B cell (primary cell): ENCODE measurements at regions not wholly inside any gene's neighbourhood (a gene's known extent, or its start where the extent isn't known, plus 50 kb on each side); places are given as distances from the start of the nearest gene placed in this dataset.

ENCODE experiments used
- ATAC-seq: fragments of 200-7000 bp; cut with Tn5 transposase; one replicate; pipeline ENCODE4 v1.10.0; 2021; ENCODE audit warnings: low read depth, mild to moderate bottlenecking, moderate number of reproducible peaks, moderate library complexity
- CTCF ChIA-PET: fragments of 350-600 bp; sonication (Branson Sonifier 250); formaldehyde crosslinking; loops from one replicate; lab custom pipeline; 2021; ENCODE audit warnings: antibody characterized with exemption, inconsistent platforms; lab: Charles Lee
- POLR2A ChIA-PET: fragments of 350-600 bp; sonication (Branson Sonifier 250); formaldehyde crosslinking; loops from one replicate; lab custom pipeline; 2021; ENCODE audit warnings: antibody characterized with exemption; lab: Charles Lee
- DNase-seq: peaks from one replicate; pipeline ENCODE4 v3.0.0; 2013
- H2AFZ ChIP-seq: 2 replicates; pipeline ENCODE4 v1.6.1; 2012; ENCODE audit warnings: mild to moderate bottlenecking, low read depth, low read length; ENCODE audit not compliant: insufficient read depth, poor library complexity, severe bottlenecking
- H3K27ac ChIP-seq, 2 donors: 1 replicate in 1 of 2; 2 replicates in 1 of 2; pipeline ENCODE4 v1.5.1; 2012 to 2013; ENCODE audit warnings: low read length in 2 of 2, mild to moderate bottlenecking in 2 of 2, moderate library complexity in 1 of 2
- H3K27me3 ChIP-seq, 4 experiments: fragments of 200-600 bp in 1 of 4; sonication (generic) in 1 of 4; replicated peaks in 1 of 4; 1 replicate in 2 of 4; 2 replicates in 2 of 4; pipeline versions ENCODE4 v1.6.1 to v1.7.0; 2013 to 2016; ENCODE audit warnings: low read length in 3 of 4, mild to moderate bottlenecking in 2 of 4, mixed read lengths in 1 of 4, moderate library complexity in 1 of 4; ENCODE audit not compliant: insufficient read depth in 4 of 4, control insufficient read depth in 3 of 4; ENCODE audit errors: control extremely low read depth in 1 of 4
- H3K36me3 ChIP-seq, 2 experiments: replicated peaks in 1 of 2; 1 replicate in 1 of 2; 2 replicates in 1 of 2; pipeline versions ENCODE4 v1.6.1 to v1.7.1; 2013; ENCODE audit warnings: low read length in 1 of 2; ENCODE audit not compliant: insufficient read depth in 2 of 2, control insufficient read depth in 1 of 2; ENCODE audit errors: control extremely low read depth in 1 of 2, extremely low read depth in 1 of 2
- H3K4me1 ChIP-seq, 2 donors: fragments of 200-600 bp in 1 of 2; sonication (generic) in 1 of 2; 1 replicate in 1 of 2; 2 replicates in 1 of 2; pipeline versions ENCODE4 v1.5.1 to v1.6.1; 2013 to 2017; ENCODE audit warnings: low read length in 2 of 2; ENCODE audit not compliant: control insufficient read depth in 2 of 2, insufficient read depth in 2 of 2
- H3K4me2 ChIP-seq: replicated peaks from 2 replicates; pipeline ENCODE3; 2012; ENCODE audit warnings: mild to moderate bottlenecking, low read depth, low read length; ENCODE audit not compliant: poor library complexity, severe bottlenecking
- H3K4me3 ChIP-seq, 5 experiments: fragments of 200-600 bp in 1 of 5; sonication (generic) in 1 of 5; 1 replicate in 3 of 5; 2 replicates in 2 of 5; pipeline versions ENCODE4 v1.5.1 to v1.7.0; 2011 to 2016; ENCODE audit warnings: low read length in 4 of 5, mild to moderate bottlenecking in 4 of 5, low read depth in 2 of 5, control low read depth in 1 of 5, moderate library complexity in 1 of 5; ENCODE audit not compliant: insufficient read depth in 1 of 5; ENCODE audit errors: control extremely low read depth in 1 of 5, extremely low read depth in 1 of 5
- H3K79me2 ChIP-seq: fragments of 200-600 bp; sonication (generic); one replicate; pipeline ENCODE4 v1.6.0; 2016; ENCODE audit warnings: low read length; ENCODE audit not compliant: control insufficient read depth, insufficient read depth
- H3K9ac ChIP-seq: fragments of 200-600 bp; sonication (generic); 2 replicates; pipeline ENCODE4 v1.6.1; 2017; ENCODE audit warnings: mild to moderate bottlenecking, low read length, moderate library complexity
- H3K9me3 ChIP-seq, 3 donors: one replicate each; pipeline versions ENCODE4 v1.6.1 to v1.7.1; 2013; ENCODE audit warnings: low read length in 2 of 3; ENCODE audit not compliant: control insufficient read depth in 2 of 3, insufficient read depth in 1 of 3; ENCODE audit errors: control extremely low read depth in 1 of 3
- H4K20me1 ChIP-seq: 2 replicates; pipeline ENCODE4 v1.6.0; 2012; ENCODE audit warnings: mild to moderate bottlenecking, low read length; ENCODE audit not compliant: insufficient read depth, control insufficient read depth, poor library complexity, severe bottlenecking
- H3K27ac Mint-ChIP-seq: one replicate; pipeline ENCODE4 v1.8.0; 2021; ENCODE audit warnings: mixed read lengths
- H3K27me3 Mint-ChIP-seq: one replicate; pipeline ENCODE4 v1.8.0; 2021; ENCODE audit warnings: mixed read lengths
- H3K4me1 Mint-ChIP-seq: one replicate; pipeline ENCODE4 v1.8.0; 2021; ENCODE audit warnings: mixed read lengths
- H3K4me3 Mint-ChIP-seq: one replicate; pipeline ENCODE4 v1.8.0; 2021; ENCODE audit warnings: mixed read lengths
- H3K9me3 Mint-ChIP-seq: one replicate; pipeline ENCODE4 v1.8.0; 2022; ENCODE audit warnings: mixed read lengths; ENCODE audit not compliant: insufficient read depth
- EZH2 ChIP-seq: IDR thresholded peaks from 2 replicates; pipeline ENCODE4 v1.6.1; 2012; ENCODE audit warnings: borderline replicate concordance, low read depth, mild to moderate bottlenecking, moderate library complexity, low read length; ENCODE audit not compliant: insufficient read depth, poor library complexity, severe bottlenecking
- WGBS: methylation state at CpG from one replicate; pipeline ENCODE4 v1.1.5; 2013; ENCODE audit warnings: missing lambda C conversion rate; ENCODE audit not compliant: insufficient coverage; 5-methylcytosine and 5-hydroxymethylcytosine counted together
- intact Hi-C: fragments of 100-400 bp; cut with micrococcal nuclease; formaldehyde crosslinking; loops from one replicate; pipeline ENCODE4 v1.10.0; 2022
- TF ChIP-seq, protein P1 (sequence below): fragments of 200-600 bp; IDR thresholded peaks from one replicate; pipeline ENCODE4 v1.8.0; 2022; ENCODE audit warnings: antibody characterized with exemption, mild to moderate bottlenecking

DNA sequence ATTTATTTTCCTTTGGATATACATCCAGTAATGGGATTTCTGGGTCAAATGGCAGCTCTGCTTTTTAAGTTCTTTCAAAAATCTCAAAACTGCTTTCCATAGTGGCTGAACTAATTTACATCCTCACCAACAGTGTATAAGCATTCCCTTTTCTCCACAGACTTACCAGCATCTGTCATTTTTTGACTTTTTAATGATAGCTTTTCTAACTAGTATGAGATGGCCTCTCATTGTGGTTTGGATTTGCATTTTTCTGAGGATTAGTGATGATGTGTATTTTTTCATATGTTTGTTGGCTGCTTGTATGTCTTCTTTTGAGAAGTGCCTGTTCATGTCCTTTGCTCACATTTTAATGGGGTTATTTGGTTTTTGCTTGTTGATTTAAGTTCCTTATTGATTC lies 90.0 kb upstream of the HMHB1 start:
- Histone ChIP-seq H3K36me3 (no peaks in the 10 kb centered on the region), H2AFZ (no peak overlapping the region), H3K4me3 (no peak overlapping the region), H3K9me3 (peaks cover 0 to 9% (median 8%) of the 10 kb centered on the region in 3 donors), H3K9ac (no peak overlapping the region), H4K20me1 (no peaks in the 10 kb centered on the region), H3K27me3 (no peaks in the 10 kb centered on the region), H3K4me2 (no peak overlapping the region), H3K27ac (no peak overlapping the region), H3K79me2 (no peaks in the 10 kb centered on the region), H3K4me1 (no peaks in the 10 kb centered on the region)
- Mint-ChIP-seq H3K9me3 (peaks cover 14% of the 10 kb centered on the region), H3K4me1 (no peaks in the 10 kb centered on the region), H3K4me3 (no peak overlapping the region), H3K27me3 (peaks cover 3% of the 10 kb centered on the region), H3K27ac (no peak overlapping the region)
- POLR2A ChIA-PET: no interaction called here
- CTCF ChIA-PET: no interaction called here
- ATAC-seq (no peak), DNase-seq (no peak)
- intact Hi-C loops: no loop called here
- TF ChIP-seq EZH2: no peak
- TF ChIP-seq, protein P1, sequence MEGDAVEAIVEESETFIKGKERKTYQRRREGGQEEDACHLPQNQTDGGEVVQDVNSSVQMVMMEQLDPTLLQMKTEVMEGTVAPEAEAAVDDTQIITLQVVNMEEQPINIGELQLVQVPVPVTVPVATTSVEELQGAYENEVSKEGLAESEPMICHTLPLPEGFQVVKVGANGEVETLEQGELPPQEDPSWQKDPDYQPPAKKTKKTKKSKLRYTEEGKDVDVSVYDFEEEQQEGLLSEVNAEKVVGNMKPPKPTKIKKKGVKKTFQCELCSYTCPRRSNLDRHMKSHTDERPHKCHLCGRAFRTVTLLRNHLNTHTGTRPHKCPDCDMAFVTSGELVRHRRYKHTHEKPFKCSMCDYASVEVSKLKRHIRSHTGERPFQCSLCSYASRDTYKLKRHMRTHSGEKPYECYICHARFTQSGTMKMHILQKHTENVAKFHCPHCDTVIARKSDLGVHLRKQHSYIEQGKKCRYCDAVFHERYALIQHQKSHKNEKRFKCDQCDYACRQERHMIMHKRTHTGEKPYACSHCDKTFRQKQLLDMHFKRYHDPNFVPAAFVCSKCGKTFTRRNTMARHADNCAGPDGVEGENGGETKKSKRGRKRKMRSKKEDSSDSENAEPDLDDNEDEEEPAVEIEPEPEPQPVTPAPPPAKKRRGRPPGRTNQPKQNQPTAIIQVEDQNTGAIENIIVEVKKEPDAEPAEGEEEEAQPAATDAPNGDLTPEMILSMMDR: no peak

DNA sequence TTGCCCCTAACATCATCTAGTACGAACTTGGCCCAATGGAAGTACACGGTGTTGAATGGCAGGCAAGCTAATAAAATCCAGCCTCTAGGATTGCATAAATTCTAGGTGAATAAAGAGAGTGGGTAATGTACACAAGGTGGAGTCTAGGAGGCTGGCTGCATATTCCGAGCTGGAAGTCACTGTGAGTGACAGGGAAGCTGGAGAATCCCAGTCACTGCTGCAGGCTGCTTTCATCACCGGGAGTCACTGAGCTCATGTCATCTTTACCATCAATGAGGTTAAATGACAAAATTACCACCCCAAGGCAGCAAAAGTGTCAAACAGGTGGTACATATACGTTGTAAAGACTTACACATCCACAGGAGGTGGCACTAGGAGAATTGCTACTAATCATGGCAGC lies 91.3 kb upstream of the HMHB1 start:
- no peaks in the 10 kb centered on the region for H3K79me2 ChIP-seq
- no peak overlapping the region for H3K27ac ChIP-seq
- WGBS: 78% methylated on average over 4 of the region's 5 CpGs
- H3K27me3 ChIP-seq: no peaks in the 10 kb centered on the region
- no peak overlapping the region for H3K4me3 ChIP-seq
- no peak for TF ChIP-seq EZH2
- TF ChIP-seq, protein P1: no peak
- peaks cover 0 to 8% (median 5%) of the 10 kb centered on the region in 3 donors for H3K9me3 ChIP-seq
- Mint-ChIP-seq H3K27me3 (peaks cover 3% of the 10 kb centered on the region), H3K4me3 (no peak overlapping the region), H3K9me3 (peaks cover 14% of the 10 kb centered on the region), H3K27ac (no peak overlapping the region), H3K4me1 (no peaks in the 10 kb centered on the region)
- ChIA-PET POLR2A (no interaction called here), CTCF (no interaction called here)
- H3K4me2 ChIP-seq: no peak overlapping the region
- no peak overlapping the region for H3K9ac ChIP-seq
- ATAC-seq (no peak), DNase-seq (no peak)
- H2AFZ ChIP-seq: no peak overlapping the region
- no peaks in the 10 kb centered on the region for H4K20me1 ChIP-seq
- H3K4me1 ChIP-seq: no peaks in the 10 kb centered on the region
- intact Hi-C loops: no loop called here
- H3K36me3 ChIP-seq: no peaks in the 10 kb centered on the region
